Prostate gland (tissue), 2 donors: ENCODE measurements at regions not wholly inside any gene's neighbourhood (a gene's known extent, or its start where the extent isn't known, plus 50 kb on each side); places are given as distances from the start of the nearest gene placed in this dataset.

Experiments
- DNase-seq: peaks from one replicate; pipeline ENCODE4 v3.0.0-alpha.2; 2019; ENCODE audit warnings: low spot score
- H3K27ac ChIP-seq, 2 donors: fragments of 200-600 bp; sonication (generic); 2 replicates each; pipeline ENCODE4 v1.5.1; 2017 to 2019
- H3K27me3 ChIP-seq: fragments of 200-600 bp; sonication (generic); replicated peaks from 2 replicates; pipeline ENCODE4 v1.5.1; 2019; ENCODE audit not compliant: insufficient read depth
- H3K36me3 ChIP-seq, 2 donors: fragments of 200-600 bp; sonication (generic); 1 replicate in 1 of 2; 2 replicates in 1 of 2; pipeline versions ENCODE4 v1.5.1 to v1.8.1; 2017 to 2019
- H3K4me1 ChIP-seq: fragments of 200-600 bp; sonication (generic); replicated peaks from 2 replicates; pipeline ENCODE4 v1.5.1; 2019
- H3K4me3 ChIP-seq, 2 donors: fragments of 200-600 bp; sonication (generic); 2 replicates each; pipeline ENCODE4 v1.5.1; 2017 to 2019
- H3K9me3 ChIP-seq: fragments of 200-600 bp; sonication (generic); 2 replicates; pipeline ENCODE4 v1.5.1; 2017
- POLR2A ChIP-seq: fragments of 450-650 bp; IDR thresholded peaks from one replicate; pipeline ENCODE4 v1.6.1; 2016; ENCODE audit warnings: antibody characterized with exemption, mild to moderate bottlenecking
- POLR2AphosphoS5 ChIP-seq: sonication (generic); formaldehyde crosslinking; IDR thresholded peaks from one replicate; pipeline ENCODE4 v1.6.1; 2017; ENCODE audit warnings: antibody characterized with exemption
- WGBS: methylation state at CpG from one replicate; pipeline ENCODE4 v1.1.5; 2018; 5-methylcytosine and 5-hydroxymethylcytosine counted together
- intact Hi-C: fragments of 100-400 bp; cut with DNase I; formaldehyde crosslinking; loops from one replicate; pipeline ENCODE4 v1.14.2; 2022
- TF ChIP-seq, protein P1 (sequence below), 4 experiments: fragments of 200-600 bp in 2 of 4; fragments of 450-650 bp in 2 of 4; sonication (generic) in 2 of 4; IDR thresholded peaks; 1 replicate in 3 of 4; 2 replicates in 1 of 4; pipeline ENCODE4 v1.5.1; 2016 to 2019; ENCODE audit warnings: antibody characterized with exemption in 4 of 4, mild to moderate bottlenecking in 2 of 4, moderate library complexity in 2 of 4

DNA sequence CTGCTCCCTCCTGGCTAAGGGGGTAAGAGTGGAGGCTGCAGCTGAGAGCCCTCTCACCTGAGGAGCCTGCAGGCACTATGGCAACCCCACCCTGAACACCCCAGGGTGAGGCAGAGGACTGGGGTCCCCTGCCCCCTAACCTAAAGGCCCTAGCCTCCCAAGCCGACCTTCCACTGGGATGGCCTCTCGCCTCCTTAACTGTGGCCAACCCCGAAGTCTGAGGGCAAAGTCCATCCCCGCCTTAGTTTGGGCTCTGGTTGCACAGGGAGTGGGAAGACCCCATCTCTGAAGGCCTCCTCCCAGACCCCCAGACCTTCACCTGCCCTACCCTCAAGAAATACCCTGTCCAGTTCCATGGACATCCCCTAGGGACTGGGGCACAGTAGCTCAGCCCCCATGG is 100.6 kb upstream of the PRR23E start:
- no peak for TF ChIP-seq POLR2AphosphoS5
- TF ChIP-seq, protein P1, sequence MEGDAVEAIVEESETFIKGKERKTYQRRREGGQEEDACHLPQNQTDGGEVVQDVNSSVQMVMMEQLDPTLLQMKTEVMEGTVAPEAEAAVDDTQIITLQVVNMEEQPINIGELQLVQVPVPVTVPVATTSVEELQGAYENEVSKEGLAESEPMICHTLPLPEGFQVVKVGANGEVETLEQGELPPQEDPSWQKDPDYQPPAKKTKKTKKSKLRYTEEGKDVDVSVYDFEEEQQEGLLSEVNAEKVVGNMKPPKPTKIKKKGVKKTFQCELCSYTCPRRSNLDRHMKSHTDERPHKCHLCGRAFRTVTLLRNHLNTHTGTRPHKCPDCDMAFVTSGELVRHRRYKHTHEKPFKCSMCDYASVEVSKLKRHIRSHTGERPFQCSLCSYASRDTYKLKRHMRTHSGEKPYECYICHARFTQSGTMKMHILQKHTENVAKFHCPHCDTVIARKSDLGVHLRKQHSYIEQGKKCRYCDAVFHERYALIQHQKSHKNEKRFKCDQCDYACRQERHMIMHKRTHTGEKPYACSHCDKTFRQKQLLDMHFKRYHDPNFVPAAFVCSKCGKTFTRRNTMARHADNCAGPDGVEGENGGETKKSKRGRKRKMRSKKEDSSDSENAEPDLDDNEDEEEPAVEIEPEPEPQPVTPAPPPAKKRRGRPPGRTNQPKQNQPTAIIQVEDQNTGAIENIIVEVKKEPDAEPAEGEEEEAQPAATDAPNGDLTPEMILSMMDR (IDR thresholded peaks at IDR 0.05) = no peak
- no peak for TF ChIP-seq POLR2A
- Histone ChIP-seq H3K36me3 (no peaks in the 10 kb centered on the region), H3K4me1 (no peaks in the 10 kb centered on the region), H3K9me3 (no peaks in the 10 kb centered on the region), H3K4me3 (no peak overlapping the region), H3K27me3 (no peaks in the 10 kb centered on the region), H3K27ac (no peak overlapping the region)
- 97% methylated on average over 4 of the region's 4 CpGs for WGBS
- no peak for DNase-seq
- intact Hi-C loops = no loop called here

DNA sequence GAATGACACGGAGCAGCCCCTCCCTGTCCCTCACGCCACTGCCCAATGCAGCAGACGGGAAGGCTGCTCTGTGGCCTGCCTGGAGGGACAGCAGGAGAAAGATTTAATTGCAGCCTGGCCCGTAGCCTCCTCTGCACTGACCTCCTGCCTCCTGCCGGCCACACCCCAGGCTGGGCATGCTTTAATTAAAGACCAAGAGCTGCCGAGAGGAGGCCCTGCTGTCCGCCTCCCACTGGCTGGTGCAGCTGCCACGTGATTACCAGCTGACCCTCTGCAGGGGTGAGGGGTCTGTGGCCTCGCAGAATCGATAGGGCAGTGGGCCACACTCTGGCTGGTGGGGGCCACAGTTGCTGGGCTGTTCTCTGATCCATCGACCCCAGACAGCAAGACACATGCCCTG is 100.2 kb upstream of the PRR23E start:
- no peak for TF ChIP-seq POLR2A
- TF ChIP-seq, protein P1 (IDR thresholded peaks at IDR 0.05) = no peak
- TF ChIP-seq POLR2AphosphoS5 = no peak
- Histone ChIP-seq H3K27me3 (no peaks in the 10 kb centered on the region), H3K36me3 (no peaks in the 10 kb centered on the region), H3K27ac (no peak overlapping the region), H3K4me1 (no peaks in the 10 kb centered on the region), H3K9me3 (no peaks in the 10 kb centered on the region), H3K4me3 (no peak overlapping the region)
- no peak for DNase-seq
- 77% methylated on average over 10 of the region's 11 CpGs for WGBS
- intact Hi-C loops = no loop called here

DNA sequence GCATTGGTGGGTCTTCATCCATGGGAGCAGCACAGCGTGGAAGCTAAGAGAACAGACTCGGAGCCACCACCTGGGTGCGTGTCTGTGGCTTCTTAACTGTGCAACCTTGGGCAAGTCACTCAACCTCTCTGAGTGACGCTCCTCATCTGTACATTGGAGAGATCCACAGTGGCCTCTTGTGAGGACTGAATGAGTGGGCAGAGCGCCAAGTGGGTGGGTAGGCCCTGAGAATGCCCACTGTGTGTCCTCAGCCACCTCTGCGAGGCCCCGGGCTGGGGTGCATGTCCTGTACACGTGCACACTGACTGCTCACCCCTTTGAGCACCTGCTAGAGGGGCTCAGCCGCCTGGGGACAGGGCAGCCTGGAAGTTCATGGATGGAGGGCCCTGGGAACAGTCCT is 99.6 kb upstream of the PRR23E start:
- TF ChIP-seq, protein P1 (IDR thresholded peaks at IDR 0.05) = no peak
- TF ChIP-seq POLR2A (no peak), POLR2AphosphoS5 (no peak)
- H3K27me3 ChIP-seq = no peaks in the 10 kb centered on the region
- H3K4me1 ChIP-seq = no peaks in the 10 kb centered on the region
- H3K36me3 ChIP-seq = no peaks in the 10 kb centered on the region
- no peak for DNase-seq
- H3K9me3 ChIP-seq = no peaks in the 10 kb centered on the region
- intact Hi-C loops = no loop called here
- H3K4me3 ChIP-seq = no peak overlapping the region
- no peak overlapping the region for H3K27ac ChIP-seq
- WGBS = 82% methylated on average over 9 of the region's 9 CpGs

DNA sequence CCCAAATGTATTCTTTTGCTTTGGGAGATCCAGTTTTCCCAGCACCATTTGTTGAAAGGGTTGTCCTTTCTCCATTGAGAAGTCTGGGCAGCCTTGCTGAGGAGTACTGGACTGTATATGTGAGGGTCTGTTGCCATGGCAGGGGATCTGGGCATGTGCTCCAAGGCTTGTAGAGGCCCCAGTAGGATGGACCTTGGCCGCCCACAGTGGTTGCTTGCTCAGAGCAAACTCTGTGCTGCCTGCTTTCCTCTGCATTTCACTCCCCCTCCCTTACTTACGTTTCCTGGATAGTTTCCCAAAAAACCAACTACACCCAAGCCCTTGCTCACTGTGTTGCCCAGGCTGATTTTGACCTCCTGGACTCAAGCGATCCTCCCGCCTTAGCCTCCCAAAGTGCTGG is 97.2 kb upstream of the PRR23E start:
- WGBS = 90% methylated on average over 4 of the region's 4 CpGs
- no peaks in the 10 kb centered on the region for H3K9me3 ChIP-seq
- H3K4me1 ChIP-seq = no peaks in the 10 kb centered on the region

More for the DNA sequence above, 97.2 kb upstream of the PRR23E start:
- Histone ChIP-seq H3K4me3 (no peak overlapping the region), H3K27me3 (no peaks in the 10 kb centered on the region), H3K27ac (no peak overlapping the region), H3K36me3 (no peaks in the 10 kb centered on the region)
- TF ChIP-seq, protein P1 (IDR thresholded peaks at IDR 0.05) = no peak
- TF ChIP-seq POLR2AphosphoS5 = no peak
- TF ChIP-seq POLR2A = no peak
- DNase-seq = no peak
- intact Hi-C loops = no loop called here
